HL-60 (cell line): ENCODE measurements at regions not wholly inside any gene's neighbourhood (a gene's known extent, or its start where the extent isn't known, plus 50 kb on each side); places are given as distances from the start of the nearest gene placed in this dataset.

Experiments used
- CTCF ChIP-seq: IDR thresholded peaks from one replicate; pipeline ENCODE4 v1.5.1; 2011; ENCODE audit warnings: low read length, control low read depth, inconsistent platforms; ENCODE audit not compliant: insufficient read depth
- REST ChIP-seq: IDR thresholded peaks from 2 replicates; pipeline ENCODE4 v1.6.1; 2012; ENCODE audit warnings: low read depth; ENCODE audit not compliant: insufficient replicate concordance

- TF ChIP-seq CTCF = no peak
- TF ChIP-seq REST = no peak
Observed at GRCh38 chr10:125547010-125547650, 135.8 kb downstream of the TEX36 start.
